GM18870 (cell line): ENCODE measurements at regions not wholly inside any gene's neighbourhood (a gene's known extent, or its start where the extent isn't known, plus 50 kb on each side); places are given as distances from the start of the nearest gene placed in this dataset.

ENCODE experiments used
- ATAC-seq: cut with Tn5 transposase; IDR thresholded peaks from one replicate; pipeline ENCODE4 v1.9.1; 2021; ENCODE audit warnings: moderate library complexity; ENCODE audit not compliant: unreplicated experiment

DNA sequence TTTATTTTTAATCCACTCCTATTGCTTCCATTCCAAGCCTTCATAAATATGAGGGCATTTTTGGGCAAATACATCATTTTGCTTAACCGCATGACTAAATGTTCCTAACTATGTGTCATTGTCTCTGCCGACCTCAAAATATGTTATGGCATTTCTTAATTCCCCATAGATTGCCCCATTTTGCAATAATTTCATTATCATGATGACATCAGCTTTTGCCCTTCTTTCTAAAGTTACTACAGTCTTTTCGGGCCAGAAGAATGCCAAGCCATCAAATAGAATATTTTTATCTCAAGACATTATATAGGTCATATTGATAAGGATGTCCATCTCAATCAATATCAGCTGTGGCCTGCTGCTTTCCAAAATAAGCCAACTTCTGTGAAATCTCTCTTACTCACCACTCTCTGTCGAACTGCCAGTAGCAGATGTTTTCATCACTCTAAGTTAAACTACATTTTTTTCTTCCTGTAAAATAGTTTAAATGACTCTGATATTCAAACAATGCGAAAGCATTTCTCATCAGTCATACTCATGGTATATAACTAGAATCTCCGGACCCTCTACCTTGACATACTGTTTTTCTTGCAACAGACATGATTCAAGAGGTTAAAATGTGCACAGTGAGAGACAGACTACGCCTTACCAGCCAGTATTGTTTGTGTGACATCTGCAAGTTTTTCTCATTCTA lies 1254.6 kb upstream of the CELF2 start:
- no peak for ATAC-seq

DNA sequence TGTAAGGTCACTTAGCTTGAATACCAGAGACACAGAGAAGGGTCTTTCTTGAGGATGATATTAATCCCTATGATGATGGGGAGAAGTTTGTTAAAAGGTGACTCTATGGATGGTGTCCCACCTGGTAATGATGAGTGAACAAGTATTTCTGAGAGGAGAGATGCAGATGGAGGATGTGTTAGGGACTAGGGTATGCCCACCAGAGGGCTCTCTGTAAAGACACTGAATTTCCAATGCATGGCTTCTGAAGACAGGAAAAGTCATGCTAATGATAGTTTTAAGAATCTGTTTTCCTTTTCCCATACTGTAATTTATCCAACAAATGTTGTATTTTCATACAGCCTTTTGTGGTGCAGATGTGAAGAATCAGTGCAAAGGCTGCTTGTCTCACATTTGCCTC lies 1250.9 kb upstream of the CELF2 start:
- no peak for ATAC-seq

- ATAC-seq: no peak
Observed at GRCh38 chr10:9781666-9782065, 1236.0 kb upstream of the CELF2 start.

DNA sequence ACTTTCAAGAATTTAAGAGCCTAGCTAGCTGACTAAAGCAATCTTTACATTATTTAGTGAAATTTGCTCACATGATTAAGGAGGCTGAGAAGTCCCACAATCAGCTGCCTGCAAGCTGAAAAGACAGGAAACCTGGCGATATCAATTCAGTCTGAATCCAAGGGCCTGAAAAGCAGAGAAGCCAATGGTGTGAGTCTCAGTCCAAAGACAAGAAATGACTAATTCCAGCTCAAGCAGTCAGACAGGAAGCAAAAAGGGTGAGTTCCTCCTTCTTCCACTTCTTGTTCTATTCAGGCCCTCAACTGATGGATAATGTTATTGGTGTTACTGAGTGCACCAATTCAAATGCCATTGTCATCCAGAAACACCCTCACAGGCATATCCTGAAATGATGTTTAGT lies 1231.6 kb upstream of the CELF2 start:
- no peak for ATAC-seq

GRCh38 chr10:9786576-9786975 lies 1231.1 kb upstream of the CELF2 start:
- no peak for ATAC-seq

DNA sequence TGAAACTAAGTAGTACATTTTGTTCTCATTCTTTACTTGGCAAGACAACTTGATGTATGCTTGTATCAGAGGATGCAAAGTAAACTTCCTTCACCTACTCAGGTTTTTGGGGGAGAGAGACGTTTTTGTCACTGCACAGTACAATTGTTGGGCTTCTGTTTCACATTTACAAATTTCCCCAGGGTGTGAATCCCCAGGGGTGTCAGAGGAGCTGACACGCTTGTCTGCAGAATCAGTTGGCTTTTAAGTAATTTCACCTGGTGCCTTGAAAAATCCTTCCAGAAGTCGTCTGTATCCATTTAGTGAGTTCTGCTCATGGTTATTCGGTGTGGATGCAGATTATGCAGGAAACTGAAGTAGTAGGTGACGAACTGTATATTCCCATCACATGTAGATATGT lies 1227.7 kb upstream of the CELF2 start:
- ATAC-seq: no peak

- ATAC-seq: no peak
Observed at GRCh38 chr10:9792181-9792580, 1225.5 kb upstream of the CELF2 start.

GRCh38 chr10:9796564-9796963 lies 1221.1 kb upstream of the CELF2 start:
- ATAC-seq: no peak

DNA sequence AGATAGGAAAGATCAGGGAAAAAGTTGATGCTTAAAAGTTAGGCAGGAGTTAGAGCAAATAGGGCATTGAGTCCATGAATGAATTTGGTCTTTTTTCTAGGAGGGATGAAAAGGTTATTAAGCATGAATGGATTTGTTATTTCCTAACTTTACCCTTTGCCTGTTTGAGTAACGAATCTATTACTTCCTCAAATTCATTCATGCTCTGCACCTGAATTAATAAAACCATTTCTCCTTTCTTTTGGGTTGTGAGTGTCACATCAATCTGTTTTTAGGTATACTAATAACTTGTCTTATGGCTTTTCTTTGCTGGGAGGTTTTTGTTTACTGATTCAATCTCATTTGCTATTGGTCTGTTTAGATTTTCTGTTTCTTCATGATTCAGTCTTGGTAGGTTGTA lies 1217.7 kb upstream of the CELF2 start:
- no peak for ATAC-seq

- ATAC-seq: no peak
Observed at GRCh38 chr10:9800571-9800970, 1217.1 kb upstream of the CELF2 start.

- ATAC-seq: no peak
Observed at GRCh38 chr10:9807846-9808245, 1209.8 kb upstream of the CELF2 start.

- no peak for ATAC-seq
Observed at GRCh38 chr10:9811601-9812000, 1206.1 kb upstream of the CELF2 start.

- ATAC-seq: no peak
Observed at GRCh38 chr10:9814285-9814864, 1203.3 kb upstream of the CELF2 start.

- ATAC-seq: no peak
Observed at GRCh38 chr10:9819756-9820494, 1197.7 kb upstream of the CELF2 start.

DNA sequence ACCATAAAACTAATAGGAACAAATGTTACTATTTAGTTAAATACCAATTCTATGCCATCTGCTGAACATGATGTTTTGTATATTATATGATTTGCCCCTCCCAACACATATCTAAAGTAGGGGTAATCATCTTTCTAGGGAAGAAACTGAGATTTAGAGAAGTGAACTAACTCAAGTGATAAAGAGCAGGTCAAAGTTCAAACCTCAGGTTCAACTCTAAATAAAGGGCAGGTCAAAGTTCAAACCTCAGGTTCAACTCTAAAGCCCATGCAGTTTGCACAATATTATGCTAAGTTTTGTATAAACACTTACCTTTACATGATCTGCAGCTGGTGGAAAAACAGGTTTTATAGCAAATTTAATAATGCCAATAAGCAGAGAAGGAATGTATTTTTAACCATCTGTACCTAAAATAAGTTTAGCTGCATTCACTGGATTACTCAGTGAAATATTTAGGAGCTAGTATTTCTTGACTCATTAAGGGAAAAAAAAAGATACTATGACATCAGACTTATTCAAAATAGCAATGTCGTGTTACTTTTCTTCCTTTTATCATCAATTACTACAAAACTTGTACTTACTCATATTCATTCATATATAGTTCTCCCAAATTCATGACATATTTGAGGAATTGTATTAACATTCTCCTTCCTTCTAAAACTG lies 1194.3 kb upstream of the CELF2 start:
- ATAC-seq: no peak

GRCh38 chr10:9824631-9825071 lies 1193.0 kb upstream of the CELF2 start:
- no peak for ATAC-seq

- no peak for ATAC-seq
Observed at GRCh38 chr10:9825491-9826018, 1192.1 kb upstream of the CELF2 start.

DNA sequence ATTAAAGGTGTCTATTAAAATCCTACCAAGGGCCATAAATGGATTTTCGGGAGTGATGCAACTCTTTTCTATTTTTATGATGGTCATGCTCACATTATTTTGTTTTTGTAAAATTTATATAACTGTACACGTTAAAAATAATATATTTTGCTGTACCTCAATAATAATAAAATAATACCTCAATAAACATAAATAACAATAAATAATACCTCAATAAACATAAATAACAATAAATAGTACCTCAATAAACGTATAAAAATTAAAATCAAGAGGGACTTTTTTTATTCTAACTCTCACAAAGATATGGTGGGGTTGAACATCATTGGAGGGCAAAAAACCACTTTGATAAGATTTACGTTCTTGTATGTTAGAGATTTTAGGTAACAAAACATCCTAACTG lies 1189.6 kb upstream of the CELF2 start:
- ATAC-seq: no peak

DNA sequence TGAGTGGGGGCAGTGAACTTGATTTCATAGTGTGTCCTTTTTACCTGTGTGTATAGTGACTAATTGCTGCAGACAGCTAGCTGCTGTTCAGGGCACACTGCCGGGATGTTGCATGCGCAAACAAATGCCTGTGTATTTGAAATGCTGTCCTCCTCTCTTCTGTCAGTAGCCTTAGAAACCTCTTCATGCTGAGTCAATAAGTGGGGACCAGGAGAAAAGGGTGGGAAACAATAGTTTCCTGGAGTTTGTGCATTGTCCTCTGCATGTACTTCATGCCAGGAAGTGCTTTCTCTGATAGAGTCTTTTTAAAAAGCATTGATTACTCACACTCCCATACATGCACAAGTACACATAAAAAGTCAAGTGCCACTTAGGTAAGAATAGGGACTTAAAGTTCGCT lies 1183.7 kb upstream of the CELF2 start:
- ATAC-seq: no peak

GRCh38 chr10:9834434-9834833 lies 1183.2 kb upstream of the CELF2 start:
- no peak for ATAC-seq

GRCh38 chr10:9845075-9845474 lies 1172.6 kb upstream of the CELF2 start:
- no peak for ATAC-seq
